ENCODE measurements at regions not wholly inside any gene's neighbourhood (a gene's known extent, or its start where the extent isn't known, plus 50 kb on each side); places are given as distances from the start of the nearest gene placed in this dataset.

DNA sequence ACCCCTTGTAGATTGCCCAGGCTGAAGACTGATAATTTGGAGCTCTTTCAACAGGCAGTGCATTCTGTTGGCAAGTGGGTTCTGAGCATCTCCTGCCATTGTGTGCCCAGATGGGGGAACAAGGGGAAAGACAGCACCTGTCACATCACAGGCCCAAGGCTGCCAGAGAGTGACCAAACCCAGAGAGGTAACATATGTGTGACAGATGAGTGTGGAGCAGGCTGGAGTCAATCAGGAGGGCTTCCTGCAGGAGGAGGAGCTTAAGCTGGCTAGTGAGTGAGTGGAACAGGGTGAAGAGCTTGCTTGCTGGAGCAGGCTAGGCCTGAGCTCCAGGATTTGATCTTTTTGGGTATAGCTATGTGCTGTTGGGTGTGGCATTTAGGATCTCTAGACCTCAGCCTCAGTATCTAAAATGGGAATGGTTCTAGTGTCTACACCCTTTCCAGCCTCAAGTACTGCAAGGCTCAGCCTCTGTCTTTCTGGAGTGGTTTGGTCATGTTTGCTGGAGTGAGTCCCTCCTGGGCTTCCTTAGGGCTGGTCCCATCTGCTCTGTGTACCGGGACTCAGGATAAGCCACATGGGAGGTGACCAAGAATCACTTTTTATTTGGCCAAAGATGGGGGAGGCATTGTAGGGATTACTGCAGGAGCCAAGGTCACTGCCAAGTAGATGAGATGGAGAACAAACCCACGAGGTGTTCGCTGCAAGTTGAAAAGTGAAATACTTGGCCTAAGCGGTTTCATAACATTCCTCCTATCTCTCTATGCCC is 152.4 kb upstream of the TSHZ3 start:
- DNase-seq (ENCODE audit: low spot score): no peak

DNA sequence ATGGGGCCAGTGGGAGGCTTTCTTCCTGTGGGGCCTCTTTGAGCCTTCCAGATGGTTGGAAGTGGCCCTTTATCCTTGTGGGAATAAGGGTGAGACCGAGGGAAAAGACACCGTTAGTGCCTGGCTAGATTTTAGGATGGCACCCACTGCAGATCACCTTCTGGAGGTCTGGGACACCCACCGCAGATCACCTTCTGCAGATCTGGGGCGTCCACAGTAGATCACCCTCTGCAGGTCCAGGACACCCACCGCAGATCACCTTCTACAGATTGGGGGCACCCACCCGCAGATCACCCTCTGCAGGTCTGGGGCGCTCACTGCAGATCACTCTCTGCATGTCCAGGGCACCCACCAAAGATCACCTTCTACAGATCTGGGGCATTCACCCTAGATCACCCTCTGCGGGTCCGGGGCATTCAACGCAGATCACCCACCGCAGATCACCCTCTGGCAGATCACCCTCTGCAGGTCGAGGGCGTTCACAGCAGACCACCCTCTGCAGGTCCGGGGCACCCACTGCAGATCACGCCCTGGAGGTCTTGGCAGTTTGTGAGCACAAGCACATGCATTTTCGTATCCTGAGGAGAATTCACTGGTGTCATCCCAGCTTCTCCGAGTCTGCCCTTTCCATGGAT is 153.4 kb upstream of the TSHZ3 start:
- no peak for DNase-seq (ENCODE audit: low spot score)

DNA sequence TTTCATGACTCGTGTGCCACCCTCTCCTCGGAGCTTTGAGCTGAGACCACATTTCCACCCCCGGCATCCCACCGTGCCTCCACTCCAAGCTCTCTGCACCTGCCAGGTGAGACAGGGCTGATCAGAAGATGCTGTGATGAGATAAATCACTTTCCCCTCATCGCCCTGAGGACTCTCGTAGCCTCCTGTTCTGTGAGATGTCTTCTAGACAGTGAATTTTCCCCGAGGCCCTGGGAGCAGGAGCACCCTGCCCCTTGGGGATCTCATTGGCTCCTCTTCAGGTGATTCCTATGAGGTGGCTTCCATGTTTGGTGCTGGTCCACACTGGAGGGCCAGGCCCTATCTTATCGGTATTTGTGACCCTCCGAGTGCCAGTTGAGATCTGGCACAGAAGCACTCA is 154.0 kb upstream of the TSHZ3 start:
- no peak for DNase-seq (ENCODE audit: low spot score)

DNA sequence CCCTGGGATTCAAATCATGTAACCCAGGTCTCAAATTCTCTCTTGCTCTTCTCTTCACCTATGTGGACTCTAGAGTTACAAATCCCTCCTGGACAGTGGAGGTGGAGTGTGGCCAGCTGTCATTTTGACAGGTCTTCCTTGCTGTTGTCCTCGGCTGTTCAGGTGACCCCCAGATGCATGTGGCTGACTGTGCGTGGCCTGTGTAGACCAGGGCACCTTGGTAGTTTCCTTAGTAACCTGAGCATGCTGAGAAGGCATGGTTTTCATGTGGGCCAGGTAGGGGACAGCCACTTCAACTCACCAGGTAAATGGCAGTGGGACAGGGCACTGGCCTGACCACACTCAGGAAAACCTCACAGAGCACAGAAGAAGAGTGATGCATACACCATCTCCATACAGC is 155.0 kb upstream of the TSHZ3 start:
- no peak for DNase-seq (ENCODE audit: low spot score)

DNA sequence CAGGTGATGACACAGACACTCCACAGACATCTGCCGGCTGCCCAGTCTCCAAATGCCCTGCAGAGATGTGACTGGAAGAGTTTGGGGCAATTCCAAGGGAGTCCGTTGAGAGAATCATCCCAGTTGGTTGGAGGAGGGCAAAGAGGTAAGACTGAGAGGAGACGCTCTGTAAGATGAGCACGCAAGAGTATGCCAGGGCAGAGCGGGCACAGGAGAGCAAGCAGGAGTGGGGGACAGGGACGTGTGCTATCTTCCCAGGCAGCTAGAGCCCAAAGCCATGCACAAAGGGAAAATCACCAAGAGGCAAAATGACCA is 156.3 kb upstream of the TSHZ3 start:
- no peak for DNase-seq (ENCODE audit: low spot score)

DNA sequence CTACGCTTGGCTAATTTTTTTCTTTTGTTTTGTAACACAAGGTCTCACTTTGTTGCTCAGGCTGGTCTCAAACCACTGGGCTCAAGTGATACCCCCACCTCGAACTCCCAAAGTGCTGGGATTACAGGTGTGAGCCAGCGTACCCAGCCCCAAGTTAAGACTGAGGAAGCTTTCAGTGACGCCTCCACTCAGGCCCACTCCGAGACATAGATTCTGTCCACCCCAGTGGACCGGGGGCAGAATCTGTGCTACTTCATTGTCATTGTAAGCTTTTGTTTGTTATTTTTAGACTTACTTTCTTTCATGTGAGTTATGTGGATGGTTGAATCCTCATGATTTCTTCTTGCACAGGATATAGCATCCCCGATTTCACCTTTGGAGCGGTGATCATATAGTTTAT is 156.9 kb upstream of the TSHZ3 start:
- no peak for DNase-seq (ENCODE audit: low spot score)

DNA sequence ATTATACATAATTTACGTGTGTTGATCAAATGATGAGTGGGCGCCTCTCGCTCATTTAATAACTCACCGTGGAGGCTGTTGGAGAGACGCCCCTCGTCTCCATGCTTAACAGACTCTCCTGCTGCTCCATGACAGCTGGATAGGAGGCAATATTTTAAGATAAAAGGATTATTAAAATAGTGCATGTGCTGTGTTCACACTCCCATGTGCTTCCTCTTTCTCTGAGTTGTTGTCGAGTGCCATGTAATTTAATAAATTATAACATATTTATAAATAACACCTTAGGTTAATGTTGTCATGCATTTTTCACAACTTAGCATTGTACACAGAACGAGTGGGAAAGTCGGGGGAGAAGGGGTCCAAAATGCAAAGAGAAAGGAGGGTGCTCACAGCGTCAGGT is 161.4 kb upstream of the TSHZ3 start:
- DNase-seq (ENCODE audit: low spot score): no peak

DNA sequence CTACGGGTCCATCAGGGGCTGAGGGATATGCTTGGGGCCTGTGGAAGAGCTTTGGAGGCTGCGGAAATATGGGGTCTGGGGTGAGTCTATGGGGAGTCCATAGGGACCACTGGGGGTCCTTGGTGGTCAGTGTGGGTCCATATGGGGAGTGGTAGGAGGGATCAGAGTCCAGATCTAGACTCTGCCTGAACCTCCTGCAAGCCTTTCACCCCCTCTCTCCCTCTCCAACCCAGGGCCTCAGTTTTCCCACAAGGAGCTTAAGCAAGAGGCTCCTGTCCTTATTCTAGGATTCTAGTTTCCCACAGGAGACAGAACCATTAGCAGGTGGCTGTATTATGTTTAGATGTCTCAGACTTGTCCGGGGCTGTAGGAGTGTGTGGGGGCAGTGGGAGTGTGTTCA is 161.9 kb upstream of the TSHZ3 start:
- no peak for DNase-seq (ENCODE audit: low spot score)

DNA sequence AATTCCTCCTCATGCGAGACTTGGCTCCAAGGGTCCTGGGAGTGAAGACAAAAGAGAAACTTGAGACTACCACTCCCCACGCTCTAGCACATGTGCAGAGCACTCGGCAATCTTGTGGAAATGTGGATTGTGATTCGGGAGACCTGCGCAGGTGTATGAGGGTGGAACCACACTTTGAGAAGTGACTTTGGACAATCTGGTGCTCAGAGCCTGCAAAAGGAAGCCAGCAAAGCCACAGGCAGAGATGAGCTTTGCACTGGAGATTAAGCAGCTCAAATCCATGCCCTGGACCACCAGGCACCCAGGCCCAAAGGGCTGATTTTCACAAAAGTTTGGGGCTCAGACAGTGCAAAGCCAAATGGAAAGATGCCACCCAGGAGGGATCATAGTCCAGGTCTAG is 162.5 kb upstream of the TSHZ3 start:
- no peak for DNase-seq (ENCODE audit: low spot score)

DNA sequence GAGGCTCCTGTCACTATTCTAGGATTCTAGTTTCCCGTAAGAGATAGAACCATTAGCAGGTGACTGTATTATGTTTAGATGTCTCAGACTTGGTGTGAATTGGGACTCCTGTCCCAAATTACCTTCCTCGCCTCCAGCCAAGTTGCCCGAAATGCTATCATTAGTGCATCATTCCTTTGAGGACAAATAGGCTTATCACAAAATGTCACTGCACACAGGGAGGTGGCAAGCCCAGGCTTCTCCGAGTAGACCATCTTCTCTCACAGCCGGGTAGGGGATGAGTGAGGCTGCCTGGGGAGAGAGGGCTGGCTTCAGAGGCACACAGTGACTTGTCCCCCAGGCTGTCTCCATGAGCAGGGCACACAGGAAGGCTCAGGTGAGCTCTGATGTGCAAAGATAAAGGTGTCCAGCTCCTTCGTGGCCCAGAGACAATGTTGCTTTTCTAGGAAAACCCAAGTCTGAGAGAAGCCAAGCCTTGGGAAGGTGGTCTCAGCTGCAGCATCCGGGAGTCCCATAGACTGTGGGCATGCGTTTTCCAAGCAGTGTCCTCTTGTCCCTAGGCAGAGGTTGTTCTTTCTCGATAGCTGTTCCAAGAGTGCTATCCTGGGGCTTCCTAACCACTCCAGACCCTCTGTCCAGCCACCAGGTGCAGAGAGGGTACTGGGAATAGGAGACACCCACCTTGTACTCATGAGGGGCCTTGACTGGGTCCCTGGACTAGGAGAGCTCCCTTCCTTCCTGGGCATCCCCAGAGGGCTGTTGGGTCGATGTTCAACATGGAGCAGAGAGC is 163.1 kb upstream of the TSHZ3 start:
- DNase-seq (ENCODE audit: low spot score): no peak

DNA sequence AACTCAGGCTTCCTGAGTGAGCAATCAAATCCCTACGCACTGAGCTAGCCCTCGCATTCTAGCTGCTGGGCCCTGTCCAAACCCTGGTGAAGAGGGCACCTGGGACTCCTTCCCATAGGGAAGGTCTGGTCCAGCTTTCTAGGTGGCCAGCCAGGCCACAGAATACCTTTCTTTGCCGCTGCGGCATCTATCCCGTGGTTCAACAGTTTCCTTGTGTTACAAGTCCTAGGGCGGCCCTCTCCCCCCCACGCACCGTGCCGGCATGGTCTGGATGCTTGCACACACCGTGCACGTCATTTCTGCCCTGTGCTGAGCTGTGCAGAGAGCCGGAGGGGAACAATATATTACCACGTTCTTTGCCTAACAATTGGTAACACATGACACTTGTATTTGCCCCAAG is 164.6 kb upstream of the TSHZ3 start:
- no peak for DNase-seq (ENCODE audit: low spot score)

DNA sequence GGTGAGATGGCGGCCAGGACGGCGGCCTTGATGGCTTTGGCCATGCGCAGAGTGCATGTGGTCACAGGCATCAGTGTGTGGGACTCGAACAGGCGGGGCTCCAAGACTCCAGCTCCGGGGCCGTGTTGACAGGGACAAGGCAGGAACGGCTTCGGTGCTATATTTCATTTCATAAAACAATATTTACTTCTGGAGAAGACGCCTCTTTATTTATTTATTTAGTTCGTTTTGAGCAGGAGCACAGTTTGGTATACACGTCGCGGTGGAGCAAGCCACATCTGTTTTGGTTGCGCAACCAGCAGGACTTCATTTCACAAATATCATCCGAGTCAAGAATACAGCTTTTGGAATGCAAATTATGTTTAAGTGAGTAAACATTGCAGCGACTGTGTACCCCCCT is 166.7 kb upstream of the TSHZ3 start:
- DNase-seq (ENCODE audit: low spot score): peak; percentile 24

DNA sequence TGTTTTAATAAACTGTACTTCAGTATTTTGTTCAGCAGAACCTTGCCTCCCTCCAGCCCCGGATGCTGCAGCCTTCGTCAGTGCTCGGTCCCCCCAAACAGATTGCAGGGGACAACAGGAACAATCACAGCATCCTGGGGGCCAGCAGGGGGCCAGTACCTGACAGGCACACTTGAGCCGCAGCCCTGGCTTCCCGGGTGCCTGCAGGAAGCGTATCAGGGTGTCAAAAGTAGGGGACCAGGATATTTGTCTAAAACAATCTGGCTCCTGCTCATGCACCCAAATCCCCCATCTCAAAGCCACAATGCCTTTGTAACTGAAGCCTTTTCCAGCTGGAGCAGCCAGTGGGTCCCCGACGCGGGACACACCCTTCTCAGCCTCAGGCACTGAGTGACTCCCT is 167.5 kb upstream of the TSHZ3 start:
- no peak for DNase-seq (ENCODE audit: low spot score)

DNA sequence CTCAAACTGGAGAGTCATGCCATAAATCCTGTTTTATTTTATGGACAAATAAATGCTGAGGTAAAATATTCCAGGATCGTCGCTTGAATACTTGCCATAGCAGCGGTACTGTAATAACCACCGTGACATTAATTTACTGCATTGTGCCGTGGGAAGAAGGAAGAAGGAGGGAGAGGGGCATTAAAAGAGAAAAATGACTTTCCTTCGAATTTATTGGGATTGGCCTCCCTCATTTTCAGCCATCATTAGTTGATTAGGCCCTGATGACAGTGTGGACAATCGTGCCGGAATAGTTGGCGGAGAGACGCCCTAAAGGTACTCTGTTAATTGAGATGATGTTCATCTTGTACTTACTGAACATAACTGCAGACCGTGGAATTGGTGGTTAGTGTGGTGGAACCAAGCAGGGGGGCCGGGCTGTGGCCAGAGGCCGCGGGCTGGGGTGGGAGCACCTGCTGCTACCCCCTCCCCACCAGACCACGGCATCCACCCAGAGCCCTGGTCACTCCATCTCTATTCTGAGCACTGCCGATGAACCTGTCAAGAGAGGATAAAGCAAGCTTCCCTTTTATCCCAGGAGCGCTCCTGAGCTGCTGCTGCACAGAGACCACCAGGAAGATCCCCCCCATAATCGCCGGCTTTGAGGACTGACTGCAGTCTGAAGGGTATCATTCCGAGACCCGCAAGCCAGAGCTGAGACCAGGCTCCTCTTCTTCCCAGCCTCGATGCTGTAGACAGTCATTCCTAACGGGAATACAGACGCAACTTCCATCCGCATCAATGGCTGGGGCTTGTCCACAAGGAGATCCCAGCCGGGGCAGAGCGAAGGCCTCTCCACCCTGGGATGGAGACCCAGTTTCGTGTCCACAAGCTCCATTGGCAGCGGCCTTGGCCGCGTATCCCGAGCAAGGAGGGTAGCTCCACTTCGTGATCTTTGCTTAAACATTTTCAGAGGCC is 168.3 kb upstream of the TSHZ3 start:
- no peak for DNase-seq (ENCODE audit: low spot score)

DNA sequence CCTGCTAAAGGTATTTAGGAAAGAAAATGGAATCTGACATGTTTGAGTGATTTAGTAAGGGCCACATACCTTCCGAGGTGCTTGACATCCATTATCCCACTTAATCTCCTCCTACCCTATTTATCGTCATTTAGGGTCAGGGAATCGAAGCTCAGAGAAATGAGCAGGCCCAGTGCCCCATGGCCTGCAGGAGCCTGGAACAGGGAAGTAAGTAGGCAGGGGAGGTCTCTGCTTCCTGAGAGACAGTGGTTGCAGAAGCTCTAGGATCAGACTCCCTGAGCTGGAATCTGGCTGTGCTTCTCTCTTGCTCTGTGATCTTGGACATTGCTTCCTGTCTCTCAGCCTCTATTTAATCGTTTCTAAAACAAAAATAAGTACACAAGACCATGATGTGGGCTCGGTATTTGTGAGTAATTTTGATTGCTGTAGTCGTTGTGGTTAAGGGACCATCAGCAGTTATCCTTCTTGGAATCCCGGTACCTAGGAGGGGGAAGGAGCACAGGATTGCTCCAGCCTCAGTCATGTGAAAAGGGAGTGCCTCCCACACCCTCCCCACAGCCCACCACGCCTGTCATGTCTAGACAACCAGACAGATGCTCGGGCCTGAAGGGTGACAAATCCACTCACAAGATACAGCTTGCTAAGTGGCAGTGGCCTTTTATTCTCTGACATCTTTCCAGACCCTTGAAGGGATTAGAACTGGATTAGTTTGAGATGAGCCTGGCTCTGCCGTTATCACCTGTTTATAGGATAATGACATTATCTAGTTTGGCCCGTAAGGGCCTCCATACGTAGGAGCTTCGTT is 169.2 kb upstream of the TSHZ3 start:
- DNase-seq (ENCODE audit: low spot score): no peak

DNA sequence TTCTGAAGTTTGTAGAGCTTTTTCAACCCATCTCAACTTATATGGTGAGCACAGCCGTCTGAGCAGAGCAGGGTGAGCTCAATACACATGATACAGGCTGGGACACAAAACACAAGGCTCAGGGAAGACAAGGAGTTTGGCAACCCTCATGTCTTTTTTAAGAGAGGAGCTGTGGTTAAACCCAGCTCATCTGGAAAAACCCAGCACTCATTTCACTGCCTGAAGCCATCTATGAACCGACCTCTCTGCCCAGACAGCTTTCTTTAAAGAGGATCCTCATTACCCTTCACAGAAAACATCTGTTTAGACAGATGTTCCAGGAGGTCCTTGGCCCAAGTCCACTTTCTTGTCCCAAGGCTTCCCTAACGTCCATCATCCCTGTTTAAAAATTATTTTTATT is 170.0 kb upstream of the TSHZ3 start:
- DNase-seq (ENCODE audit: low spot score): no peak

DNA sequence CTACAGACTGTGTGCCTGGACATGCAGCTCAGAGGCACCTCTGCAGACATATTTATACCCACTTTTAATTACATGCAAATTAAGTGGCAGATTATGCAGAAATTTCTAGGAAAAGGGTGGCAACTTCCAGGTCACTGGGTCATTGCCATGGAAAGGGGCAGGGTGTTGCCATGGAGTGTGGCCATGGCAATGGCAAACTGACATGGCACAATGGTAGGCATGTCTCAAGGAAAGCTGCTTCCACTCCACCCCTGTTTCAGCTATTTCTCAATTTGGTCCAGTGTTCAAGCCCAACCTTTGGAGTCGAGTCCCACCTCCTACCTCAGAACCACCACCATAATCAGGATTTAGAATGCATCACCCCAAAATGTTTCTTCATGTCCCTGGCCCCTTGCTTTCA is 170.7 kb upstream of the TSHZ3 start:
- DNase-seq (ENCODE audit: low spot score): no peak

DNA sequence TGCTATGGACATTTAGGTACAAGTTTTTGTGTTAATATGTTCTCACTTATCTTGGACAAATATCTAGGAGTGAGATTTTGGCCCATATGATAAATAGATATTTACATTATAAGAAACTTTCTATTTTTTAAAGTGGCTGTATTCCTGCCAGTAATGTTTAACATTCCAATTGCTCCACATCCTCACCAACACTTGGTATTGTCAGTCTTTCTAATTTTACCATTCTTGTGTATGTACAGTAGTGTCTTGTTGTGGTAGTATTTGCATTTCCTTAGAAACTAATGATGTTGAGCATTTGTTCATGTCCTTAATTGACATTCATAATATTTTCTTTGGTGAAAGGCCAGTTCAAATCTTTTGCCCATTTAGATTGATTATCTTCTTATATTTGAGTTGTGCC is 171.4 kb upstream of the TSHZ3 start:
- no peak for DNase-seq (ENCODE audit: low spot score)

DNA sequence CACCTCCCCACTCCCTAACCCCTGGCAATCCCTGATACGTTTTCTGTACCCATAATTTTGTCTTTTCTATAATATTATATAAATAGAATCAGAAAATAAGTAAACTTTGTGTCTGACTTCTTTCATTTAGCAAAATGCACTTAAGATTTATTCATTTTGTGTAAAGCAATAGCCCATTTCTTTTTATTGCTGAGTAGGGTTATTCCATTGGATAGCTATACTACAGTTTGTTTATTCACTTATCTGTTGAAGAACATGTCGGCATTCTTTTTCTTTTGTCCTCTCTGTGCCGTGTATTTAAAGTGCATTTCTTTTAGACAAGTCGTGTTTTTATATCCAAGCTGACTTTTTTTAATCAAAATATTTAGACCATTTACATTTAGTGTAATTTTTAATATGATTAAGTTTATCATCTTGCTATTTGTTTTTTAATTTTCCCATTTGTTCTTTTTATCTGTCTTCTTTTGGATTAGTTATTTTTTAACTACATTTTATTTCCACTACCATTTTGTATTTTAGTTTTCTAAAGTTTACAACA is 176.4 kb upstream of the TSHZ3 start:
- no peak for DNase-seq (ENCODE audit: low spot score)

DNA sequence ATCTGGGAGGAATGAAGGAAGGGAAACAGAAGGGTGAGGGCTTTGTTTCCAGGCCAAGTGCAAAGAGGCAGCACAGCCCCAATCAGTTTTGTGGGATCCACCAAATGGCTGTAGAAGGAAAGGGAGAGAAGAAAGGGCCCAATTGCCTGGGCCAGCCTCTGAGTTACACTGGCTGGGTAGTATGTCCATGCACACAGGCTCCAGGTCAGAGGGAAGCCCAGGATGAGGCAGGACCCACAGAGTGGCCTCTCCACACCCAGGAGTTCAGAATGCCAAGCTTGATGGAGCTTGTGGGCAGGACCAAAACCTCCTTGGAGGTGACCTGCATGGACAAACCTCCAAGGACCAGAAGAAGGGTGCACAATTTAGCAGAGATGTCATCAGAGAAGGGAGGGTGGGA is 178.2 kb upstream of the TSHZ3 start:
- DNase-seq (ENCODE audit: low spot score): no peak

DNA sequence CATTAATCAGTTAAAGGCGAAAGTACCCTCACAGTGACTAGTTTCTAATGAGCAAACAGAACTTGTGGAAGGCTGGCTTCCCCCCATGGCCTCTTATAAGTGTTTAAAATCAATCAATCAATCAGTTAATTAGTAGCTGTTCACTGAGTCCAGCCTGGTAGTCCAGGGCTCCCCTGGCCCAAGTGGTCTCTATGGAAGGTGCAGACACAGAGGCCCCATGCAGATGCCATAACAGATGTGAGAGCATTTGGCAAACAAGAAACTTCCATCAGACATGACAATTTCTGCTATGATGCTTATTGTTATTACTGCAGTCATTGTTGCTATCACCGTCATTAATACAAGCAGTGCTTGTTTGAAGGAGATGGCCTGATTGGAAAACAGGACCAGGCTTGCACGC is 179.0 kb upstream of the TSHZ3 start:
- DNase-seq (ENCODE audit: low spot score): no peak

Data from AG08395 (cell line).